HG02938 (cell line): ENCODE measurements at regions not wholly inside any gene's neighbourhood (a gene's known extent, or its start where the extent isn't known, plus 50 kb on each side); places are given as distances from the start of the nearest gene placed in this dataset.

Experiments
- ATAC-seq: cut with Tn5 transposase; IDR thresholded peaks from one replicate; pipeline ENCODE4 v1.9.1; 2021; ENCODE audit warnings: mild to moderate bottlenecking, moderate library complexity; ENCODE audit not compliant: unreplicated experiment

DNA sequence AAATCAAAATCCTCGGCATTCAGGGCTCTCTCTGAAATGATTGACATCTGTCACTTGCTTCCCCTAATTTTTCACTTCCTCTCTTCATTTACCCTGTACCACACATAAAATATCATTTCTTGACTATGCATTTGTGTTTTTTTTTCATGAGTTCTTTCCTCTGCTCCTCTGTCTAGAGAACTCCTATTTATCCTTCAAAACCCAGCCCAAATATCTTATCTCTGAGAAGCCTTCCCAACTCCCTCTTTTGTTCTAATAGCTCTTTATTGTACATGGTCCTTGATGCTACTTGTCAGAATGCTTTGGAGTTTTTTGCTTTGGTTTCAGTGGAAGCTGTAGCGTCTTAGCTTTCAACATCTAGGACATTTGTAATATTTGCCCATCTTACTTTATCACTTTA is 190.2 kb upstream of the CTBP2 start:
- ATAC-seq, result no peak

DNA sequence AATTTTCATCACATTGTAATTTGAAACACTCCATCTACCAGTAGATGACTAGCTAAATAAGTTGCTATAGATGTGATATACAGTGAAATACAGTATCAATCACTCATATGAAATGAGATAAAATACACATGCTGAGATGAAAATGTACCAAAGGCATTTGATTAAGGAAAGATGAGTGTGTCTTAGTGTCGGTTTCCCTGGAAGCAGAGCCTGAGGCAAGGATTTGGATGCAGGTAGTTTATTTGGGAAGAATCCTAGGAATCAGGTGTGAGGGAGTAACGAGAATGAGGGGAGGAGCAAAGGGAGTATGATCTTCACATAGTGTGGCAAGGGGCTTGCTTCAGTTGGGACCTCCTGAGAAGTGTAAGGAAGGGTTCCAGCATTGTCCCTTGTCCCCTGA is 188.2 kb upstream of the CTBP2 start:
- no peak for ATAC-seq

DNA sequence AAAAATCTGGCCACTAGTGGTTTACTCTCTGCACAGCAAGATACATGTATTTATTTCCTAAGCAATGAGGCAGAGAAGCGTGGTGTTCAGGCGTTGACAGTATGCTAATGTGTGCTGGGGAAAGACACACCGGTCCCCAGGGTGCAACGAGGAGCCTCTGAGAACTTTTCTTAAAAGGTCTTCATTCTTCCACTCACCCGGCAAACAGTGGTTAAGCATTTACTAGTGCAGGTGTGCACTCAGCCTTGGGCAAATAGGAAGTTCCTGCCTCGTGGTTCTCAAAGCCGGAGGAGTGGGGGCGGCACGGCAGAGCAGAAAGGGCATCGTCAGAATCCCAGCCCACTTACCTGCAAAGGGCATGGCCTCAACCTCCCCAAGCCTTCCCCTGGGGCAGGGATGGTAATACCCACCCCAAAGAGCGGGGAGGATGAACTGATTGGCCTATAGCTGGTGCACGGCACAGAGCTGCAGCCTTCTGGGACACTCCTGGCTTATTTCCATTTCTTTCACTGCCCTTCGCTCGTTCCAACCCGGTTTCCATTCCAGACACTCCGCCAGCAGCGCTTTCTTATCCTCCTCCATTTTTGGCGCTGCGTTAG is 184.3 kb upstream of the CTBP2 start:
- ATAC-seq, result peak; percentile 84

DNA sequence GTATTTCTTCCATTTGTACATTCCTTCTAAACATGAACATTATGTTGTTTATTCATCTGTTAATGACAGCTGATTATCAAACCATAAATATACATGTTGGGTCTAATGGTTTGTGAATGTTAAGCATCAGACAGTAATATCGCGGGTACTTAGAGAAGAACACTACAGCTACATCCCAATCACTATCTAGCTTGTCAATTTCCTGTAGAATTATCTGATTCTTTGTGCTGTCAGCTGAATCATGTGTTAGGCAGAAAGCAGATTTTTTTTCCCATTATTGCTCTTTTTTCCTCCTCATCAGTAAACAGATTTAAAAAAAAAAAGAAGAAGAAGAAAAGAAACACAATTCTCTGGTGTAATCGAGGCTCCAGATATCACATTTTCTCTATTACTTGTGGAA is 183.6 kb upstream of the CTBP2 start:
- ATAC-seq, result no peak

DNA sequence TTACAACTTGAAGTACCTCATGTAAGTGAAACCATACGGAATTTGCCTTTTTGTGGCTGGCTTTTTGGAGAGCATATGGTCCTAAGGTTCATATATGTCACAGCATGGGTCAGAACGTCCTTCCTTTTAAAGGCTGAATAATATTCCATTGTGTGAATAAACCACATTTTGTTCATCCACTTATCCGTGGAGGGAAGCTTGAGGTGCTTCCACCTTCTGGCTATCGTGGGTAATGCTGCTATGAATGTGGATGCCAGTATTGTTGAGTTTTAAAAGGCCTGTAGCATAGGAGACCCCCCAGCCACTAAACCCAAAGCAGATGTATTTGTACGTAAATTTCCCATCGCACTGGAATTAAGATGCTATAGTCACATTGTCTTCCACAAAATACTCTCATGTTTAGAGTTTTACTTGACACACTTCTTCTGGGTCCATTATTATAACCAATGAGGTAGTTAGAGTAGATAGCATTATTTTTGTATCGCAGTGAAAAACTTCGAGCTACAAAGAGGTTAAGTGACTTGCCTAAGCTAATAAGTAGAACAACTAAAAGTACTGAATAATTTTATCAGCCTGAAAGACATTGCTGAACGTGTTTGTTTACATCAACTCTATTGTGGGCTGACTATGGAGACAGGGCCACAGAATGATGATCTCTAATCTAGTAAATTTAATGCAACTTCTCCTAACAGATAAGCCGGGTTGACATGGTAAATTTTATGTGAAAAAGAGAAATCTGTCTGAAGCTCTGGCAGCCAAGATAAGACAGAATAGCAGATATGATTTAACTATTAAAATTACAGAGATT is 183.0 kb upstream of the CTBP2 start:
- ATAC-seq, result no peak

DNA sequence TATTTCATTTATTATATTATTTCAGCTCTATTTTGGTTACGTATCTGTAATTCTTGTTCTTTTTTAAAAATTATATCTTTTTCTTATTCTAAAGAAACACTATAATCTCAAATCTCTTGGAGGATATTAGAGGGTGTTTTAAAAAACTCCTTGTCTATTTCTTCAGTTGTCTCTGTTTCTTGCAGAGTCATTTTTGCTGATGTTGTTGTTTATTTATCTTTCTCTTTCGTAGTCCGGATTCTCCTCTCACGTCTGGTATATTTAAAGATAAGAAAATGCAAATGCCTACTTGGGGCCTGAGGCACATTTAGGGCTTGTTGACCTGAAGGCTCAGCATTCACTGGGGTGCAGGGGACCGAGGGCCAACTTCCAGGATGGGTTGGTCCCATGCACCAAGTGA is 181.2 kb upstream of the CTBP2 start:
- ATAC-seq, result no peak

DNA sequence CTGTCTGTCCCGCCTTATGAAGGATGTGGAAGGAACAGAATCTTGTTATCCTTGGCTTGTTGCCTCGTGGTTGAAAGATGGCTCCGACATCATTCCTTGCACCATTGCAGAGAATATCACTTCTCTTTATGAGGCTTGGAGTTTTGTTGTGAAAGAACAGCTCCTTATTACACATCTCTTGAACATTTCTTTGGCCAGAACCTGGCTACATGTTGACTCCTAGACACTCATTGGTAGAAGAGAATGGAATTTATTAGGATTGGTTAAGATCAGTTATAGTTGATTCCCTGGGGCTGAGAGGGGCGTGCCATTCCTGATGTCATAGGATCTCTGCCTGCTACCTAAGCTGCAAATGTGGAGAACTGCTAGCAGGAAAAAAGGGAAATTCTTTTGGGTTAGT is 180.5 kb upstream of the CTBP2 start:
- ATAC-seq, result no peak

DNA sequence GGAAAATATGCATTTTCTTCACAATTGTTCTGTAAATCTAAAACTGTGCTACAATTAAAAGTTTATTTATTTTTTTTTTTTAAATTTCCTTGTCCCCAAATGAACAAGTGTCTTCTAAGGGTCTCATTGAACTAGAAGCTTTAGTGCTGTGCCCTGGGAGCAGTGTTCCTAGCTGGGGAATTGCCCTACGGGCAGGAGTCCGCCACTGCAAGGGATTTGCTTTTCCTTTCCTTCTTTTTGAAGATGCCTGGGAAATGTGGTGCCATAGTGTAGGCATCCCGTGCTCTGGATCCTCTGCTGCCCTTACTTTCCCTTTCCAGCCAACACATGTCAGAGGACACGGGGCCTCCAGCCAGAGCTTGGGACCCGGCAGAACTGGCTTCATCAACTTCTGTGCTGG is 177.1 kb upstream of the CTBP2 start:
- no peak for ATAC-seq

DNA sequence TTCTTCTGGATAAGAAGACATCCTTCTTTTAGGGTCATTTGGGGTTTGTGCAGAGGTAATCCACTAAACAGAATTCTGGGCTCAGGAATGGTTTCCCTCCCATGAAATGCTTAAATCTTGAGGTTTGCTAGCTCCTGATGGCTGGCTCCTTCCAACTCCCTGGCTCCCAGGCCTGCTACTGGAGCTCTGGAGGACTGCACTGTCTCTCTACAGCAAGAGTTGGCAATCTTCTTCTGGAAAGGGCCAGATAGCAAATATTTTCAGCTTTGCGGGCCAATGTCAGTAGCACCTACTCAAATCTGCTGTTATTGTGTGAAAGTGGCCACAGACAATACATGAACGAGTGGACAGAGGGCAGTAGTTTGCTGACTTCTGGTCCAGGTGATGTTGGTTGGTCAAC is 174.2 kb upstream of the CTBP2 start:
- ATAC-seq, result no peak

DNA sequence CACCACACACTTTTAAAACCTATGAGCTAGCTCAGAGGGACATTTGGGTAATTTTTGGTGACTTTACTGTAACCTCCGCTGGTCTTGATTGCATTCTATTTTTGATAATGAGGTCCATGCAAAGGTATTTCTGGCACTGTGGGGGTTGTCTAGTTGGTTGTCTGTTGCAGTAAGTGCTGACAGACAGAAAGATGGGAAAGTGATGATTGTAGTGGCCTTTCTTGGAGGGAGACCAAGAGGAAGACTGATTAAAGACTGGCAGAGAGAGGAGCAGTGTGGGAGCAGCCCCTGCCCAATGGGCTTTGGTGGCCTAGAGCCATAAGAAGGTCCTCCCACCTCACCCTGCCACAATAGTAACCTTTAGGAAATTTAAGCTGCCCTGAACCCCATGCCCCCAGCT is 173.4 kb upstream of the CTBP2 start:
- ATAC-seq, result no peak

DNA sequence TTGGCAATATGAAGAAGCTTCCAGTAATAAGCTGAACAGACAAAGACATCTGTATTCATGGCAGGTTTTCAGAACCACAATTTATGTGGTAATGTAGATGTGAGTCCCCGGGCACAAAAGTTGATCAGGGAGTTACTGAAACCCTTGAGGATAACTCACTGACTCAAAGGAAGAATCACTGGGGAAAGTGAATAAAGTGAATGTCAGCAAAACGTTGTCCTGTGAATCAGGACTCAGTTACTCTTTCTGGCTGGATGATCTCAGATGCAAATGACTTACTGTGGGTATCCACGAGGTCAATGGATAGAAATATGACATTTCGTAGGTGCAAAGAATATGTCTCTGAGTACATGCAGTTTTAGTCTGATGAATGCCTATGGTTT is 172.8 kb upstream of the CTBP2 start:
- ATAC-seq, result no peak

DNA sequence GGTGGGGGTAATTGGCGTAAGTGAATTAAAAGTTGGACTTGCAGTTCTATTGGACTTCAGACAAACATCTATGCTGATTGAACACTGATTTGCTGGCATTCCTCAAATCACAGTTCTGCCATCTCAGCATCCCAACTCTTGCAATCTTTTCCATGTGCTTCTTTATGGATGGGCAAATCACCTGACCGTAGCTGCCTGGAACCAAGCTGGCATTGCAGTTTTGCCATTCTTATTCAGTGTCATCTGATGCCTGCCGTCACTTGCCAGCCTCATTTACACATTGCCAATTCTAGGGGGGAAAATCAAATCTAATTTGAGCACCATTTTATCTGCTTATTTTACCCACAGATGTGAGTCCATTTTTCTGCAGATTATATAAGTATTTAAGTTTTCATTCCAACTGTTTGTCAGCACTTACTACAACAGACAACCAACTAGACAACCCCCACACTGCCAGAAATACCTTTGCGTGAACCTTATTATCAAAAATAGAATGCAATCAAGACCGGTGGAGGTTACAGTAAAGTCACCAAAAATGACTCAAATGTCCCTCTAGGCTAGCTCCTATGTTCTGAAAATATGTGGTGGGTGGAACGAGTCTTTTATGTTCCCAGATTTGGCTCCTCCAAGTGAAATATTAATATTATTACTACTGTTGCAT is 172.3 kb upstream of the CTBP2 start:
- no peak for ATAC-seq

DNA sequence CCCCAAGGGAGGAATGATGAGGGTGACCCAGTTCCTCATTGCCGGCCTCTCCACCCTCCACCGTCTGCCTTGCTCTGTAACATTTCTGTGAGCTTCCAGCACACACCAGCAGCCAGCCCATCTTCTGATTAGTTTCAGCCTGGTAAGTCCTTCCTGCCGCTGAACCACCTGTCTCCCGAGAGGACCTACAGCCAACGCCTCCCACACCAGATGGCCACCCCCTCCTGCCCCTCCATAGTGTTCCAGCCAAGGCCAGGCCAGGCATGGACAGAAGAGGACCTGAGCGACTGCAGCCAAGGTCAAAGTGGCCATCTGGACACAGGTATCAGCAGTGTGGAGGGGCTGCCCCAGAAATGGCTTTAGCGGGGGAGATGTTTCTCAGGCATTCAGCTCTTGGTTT is 170.7 kb upstream of the CTBP2 start:
- ATAC-seq, result no peak

DNA sequence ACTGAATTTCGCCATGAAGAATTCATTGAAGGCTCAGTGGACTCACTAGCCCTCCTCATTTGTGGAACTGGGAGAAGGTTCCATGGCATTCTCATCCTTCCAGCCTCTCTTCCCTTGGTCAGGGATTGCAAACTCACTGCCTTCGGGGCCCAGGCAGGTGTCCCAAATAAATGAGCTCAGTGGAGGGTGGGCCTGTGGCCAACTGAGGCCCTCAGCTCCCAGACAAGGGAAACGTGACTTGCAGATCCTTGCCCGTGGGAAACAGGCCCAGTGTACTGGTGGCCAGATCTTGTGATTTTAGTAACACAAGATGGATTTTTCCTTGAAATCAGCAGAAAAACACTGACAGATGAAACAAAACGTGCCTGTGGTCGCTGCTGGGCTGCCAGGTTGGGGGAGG is 168.7 kb upstream of the CTBP2 start:
- ATAC-seq, result no peak

DNA sequence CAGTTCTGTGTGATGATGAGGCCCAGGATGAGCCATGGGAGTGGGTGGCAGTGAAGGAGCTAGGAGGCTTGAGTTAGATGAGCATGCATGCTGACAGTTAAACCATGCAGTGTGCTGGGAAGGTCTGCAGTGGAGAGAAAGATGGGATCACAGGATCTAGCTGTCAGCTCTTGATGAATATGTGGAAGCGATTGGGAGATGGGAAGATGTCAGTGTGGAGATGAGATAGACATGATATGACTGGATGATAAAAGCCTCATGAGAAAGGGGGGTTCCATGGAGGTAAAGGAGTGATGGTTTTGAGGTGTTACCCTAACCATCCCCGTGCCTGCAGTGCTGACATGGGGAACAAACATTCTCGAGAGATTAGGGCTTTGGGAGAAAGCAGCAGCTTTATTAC is 165.0 kb upstream of the CTBP2 start:
- no peak for ATAC-seq

DNA sequence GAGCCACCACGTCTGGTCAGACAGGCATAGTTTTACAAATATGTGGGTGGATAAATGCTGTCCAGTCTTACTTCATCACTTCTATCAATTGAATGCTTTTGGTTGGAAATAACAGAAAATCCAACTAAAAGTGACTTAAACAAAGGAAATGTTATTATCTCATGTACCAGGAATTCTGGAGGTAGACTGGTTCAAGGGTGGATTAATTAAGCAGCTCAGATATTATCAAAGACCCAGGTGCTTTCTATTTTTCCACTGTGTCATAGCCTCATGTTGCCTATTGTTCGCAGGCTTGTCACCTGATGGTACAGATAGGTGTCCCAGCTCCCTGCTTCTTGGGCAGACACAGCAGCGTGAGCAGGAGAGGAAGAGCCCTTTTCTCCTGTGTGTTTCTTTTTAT is 156.1 kb upstream of the CTBP2 start:
- no peak for ATAC-seq

DNA sequence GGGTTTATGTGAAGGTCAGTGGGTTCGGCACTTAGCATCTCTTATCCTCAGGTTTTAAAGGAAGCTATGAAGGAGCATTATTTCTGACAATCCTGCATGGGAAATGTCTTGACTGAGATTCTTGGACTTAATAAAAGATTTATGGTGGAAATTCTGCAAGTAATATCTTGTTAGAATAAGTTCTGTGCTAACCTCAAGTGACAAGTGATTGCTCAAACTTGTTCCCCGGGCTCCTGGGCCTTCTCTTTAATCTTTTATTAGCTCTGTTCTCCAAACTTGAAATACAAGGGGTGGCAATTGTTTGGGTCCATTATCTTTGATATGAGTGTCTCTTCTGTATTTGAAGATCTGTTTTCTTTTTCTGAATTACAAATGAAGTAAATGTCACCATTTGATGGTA is 140.6 kb upstream of the CTBP2 start:
- no peak for ATAC-seq

DNA sequence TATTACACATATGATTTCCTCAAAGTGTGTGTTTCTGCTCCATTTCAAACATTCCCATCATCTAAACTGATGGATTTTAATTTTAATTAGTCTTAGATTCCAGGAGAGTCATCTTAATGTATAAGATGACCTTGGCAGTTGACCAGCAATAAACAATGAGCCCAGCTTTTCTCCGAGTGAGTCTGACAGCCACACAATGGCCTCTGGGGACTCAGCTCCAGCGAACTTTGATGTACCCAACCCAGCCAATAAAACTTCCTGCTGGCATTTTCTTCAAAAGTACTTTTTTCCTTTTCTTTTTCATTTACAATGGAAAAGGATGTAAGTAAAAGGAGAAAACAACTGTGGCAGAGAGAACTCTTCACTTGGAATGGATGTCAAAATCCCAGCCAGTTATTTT is 139.1 kb upstream of the CTBP2 start:
- no peak for ATAC-seq

DNA sequence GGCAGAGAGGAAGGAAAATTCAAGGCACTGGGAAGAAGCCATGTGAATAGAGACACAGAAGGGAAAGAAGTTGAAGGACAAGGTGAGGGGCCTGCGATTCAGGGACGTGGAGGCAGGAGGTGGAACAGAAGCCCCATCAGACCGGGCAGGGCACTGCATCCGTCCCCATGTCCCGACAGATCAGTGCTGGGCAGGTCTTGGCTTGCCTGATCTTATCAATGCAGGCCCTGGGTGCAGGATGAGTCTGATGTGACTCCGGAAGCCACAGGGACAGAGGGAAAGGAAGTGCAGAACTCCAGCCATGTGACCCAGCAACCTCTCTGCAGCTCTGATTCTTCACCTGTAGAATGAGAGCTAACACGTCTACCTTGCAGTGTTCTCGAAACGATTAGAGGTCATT is 136.2 kb upstream of the CTBP2 start:
- no peak for ATAC-seq

DNA sequence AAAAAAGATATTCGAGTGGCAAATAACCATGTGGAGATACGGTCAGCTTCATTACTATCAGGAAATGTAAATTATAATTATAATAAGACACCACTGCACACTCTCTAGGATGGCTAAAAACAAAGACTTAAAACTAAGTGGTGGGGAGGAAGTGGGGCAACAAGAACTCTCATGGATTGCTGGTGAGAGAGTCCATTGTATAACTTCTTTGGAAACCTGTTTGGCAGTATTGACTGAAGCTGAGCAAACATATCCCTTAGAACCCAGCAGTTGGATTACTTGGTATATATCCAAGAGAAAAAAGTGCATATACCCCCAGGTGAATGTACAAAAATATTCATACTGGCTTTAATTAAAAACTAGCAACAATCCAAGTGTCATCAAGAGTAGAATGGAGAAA is 133.7 kb upstream of the CTBP2 start:
- ATAC-seq, result no peak

DNA sequence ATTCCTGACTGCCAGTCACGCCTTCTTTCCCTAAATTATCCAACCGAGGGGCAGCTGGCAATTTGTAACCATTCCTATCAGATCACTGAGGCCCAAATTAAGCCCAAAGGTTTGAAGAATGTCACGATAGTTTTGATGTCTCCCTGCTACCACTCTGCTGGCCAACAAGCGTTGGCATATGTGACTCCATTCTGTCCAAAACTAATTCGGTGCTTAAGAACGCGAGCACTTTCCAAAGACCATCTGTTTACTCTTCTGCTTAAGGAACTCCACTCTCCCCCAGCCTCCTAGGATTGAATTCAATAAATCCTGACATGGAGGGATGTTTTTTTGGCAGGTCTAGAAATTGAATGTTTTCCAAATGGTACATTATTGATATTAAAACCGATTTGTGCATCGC is 131.5 kb upstream of the CTBP2 start:
- ATAC-seq, result no peak

DNA sequence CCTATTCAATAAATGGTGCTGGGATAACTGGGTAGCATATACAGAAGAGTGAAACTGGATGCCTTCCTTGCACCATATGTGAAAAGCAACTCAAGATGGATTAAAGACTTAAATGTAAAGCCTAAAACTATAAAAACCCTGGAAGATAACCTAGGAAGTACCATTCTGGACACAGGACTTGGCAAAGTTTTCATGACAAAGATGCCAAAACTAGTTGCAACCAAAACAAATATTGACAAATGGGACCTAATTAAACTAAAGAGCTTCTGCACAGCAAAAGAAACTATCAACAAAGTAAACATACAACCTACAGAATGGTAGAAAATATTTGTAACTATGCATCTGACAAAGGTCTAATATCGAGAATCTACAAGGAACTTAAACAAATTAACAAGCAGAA is 129.1 kb upstream of the CTBP2 start:
- ATAC-seq, result no peak
